ENCODE measurements at regions not wholly inside any gene's neighbourhood (a gene's known extent, or its start where the extent isn't known, plus 50 kb on each side); places are given as distances from the start of the nearest gene placed in this dataset.

DNA sequence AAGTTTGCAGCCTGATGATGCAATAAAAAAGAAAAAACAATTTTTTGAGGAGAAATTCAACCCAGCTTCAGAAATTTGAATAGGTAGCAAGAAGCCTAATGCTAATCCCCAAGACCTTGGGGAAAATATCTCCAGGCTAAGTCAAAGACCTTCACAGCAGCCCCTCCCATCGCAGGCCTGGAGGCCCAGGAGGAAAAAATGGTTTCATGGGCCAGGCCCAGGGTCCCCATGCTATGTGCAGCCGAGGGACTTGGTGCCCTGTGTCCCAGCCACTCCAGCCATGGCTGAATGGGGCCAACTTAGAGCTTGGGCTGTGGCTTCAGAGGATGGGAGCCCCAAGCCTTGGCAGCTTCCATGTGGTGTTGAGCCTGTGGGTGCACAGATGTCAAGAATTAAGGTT lies 210.3 kb downstream of the SUCLA2 start:
- Histone ChIP-seq H3K9ac (ENCODE audit: low read length) (no peak overlapping the region), H3K36me3 (ENCODE audit: control insufficient read depth, insufficient read depth, low read length) (no peaks in the 10 kb centered on the region), H3K27me3 (ENCODE audit: control insufficient read depth, insufficient read depth, low read length) (no peaks in the 10 kb centered on the region), H3K27ac (ENCODE audit: low read depth, low read length) (no peak overlapping the region), H3K4me3 (ENCODE audit: low read depth, low read length) (no peak overlapping the region), H3K9me3 (ENCODE audit: control insufficient read depth, insufficient read depth, low read depth, low read length) (peaks cover 34% of the 10 kb centered on the region), H3K4me1 (ENCODE audit: control insufficient read depth, insufficient read depth, low read length) (no peaks in the 10 kb centered on the region)

GRCh38 chr13:47788844-47789243 lies 212.2 kb downstream of the SUCLA2 start:
- Histone ChIP-seq H3K9me3 (ENCODE audit: control insufficient read depth, insufficient read depth, low read depth, low read length) (peaks cover 34% of the 10 kb centered on the region), H3K4me1 (ENCODE audit: control insufficient read depth, insufficient read depth, low read length) (no peaks in the 10 kb centered on the region)

GRCh38 chr13:47774671-47774994 lies 226.4 kb downstream of the SUCLA2 start:
- Histone ChIP-seq H3K9me3 (ENCODE audit: control insufficient read depth, insufficient read depth, low read depth, low read length) (peaks cover 4% of the 10 kb centered on the region; the same call in 1 of the 2 replicates), H3K4me3 (ENCODE audit: low read depth, low read length) (no peak overlapping the region), H3K36me3 (ENCODE audit: control insufficient read depth, insufficient read depth, low read length) (no peaks in the 10 kb centered on the region), H3K27ac (ENCODE audit: low read depth, low read length) (no peak overlapping the region), H3K9ac (ENCODE audit: low read length) (no peak overlapping the region), H3K27me3 (ENCODE audit: control insufficient read depth, insufficient read depth, low read length) (no peaks in the 10 kb centered on the region), H3K4me1 (ENCODE audit: control insufficient read depth, insufficient read depth, low read length) (peaks cover 10% of the 10 kb centered on the region)

More at GRCh38 chr13:47788844-47789243, 212.2 kb downstream of the SUCLA2 start:
- Histone ChIP-seq H3K27me3 (ENCODE audit: control insufficient read depth, insufficient read depth, low read length) (no peaks in the 10 kb centered on the region), H3K4me3 (ENCODE audit: low read depth, low read length) (no peak overlapping the region), H3K27ac (ENCODE audit: low read depth, low read length) (no peak overlapping the region), H3K9ac (ENCODE audit: low read length) (no peak overlapping the region), H3K36me3 (ENCODE audit: control insufficient read depth, insufficient read depth, low read length) (no peaks in the 10 kb centered on the region)

DNA sequence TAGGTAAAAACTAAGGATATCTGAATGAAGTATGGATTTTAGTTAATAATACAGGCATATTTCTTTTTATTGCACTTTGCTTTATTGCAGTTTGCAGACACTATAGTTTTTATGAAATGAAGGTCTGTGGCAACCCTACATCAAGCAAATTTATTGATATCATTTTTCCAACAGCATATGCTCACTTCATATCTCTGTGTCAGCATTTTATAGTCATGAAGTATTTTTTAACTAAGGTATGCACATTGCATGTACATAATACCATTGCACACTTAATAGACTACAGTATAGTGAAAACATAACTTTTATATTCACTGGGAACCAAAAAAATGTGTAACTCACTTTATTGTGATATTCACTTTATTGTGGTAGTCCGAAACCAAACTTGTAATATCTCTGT lies 236.3 kb downstream of the SUCLA2 start:
- Histone ChIP-seq H3K4me1 (ENCODE audit: control insufficient read depth, insufficient read depth, low read length) (no peaks in the 10 kb centered on the region), H3K36me3 (ENCODE audit: control insufficient read depth, insufficient read depth, low read length) (no peaks in the 10 kb centered on the region)

GRCh38 chr13:47757466-47758080 lies 243.5 kb downstream of the SUCLA2 start:
- Histone ChIP-seq H3K27ac (ENCODE audit: low read depth, low read length) (no peak overlapping the region), H3K4me3 (ENCODE audit: low read depth, low read length) (no peak overlapping the region), H3K9ac (ENCODE audit: low read length) (no peak overlapping the region), H3K36me3 (ENCODE audit: control insufficient read depth, insufficient read depth, low read length) (no peaks in the 10 kb centered on the region), H3K27me3 (ENCODE audit: control insufficient read depth, insufficient read depth, low read length) (no peaks in the 10 kb centered on the region), H3K9me3 (ENCODE audit: control insufficient read depth, insufficient read depth, low read depth, low read length) (no peaks in the 10 kb centered on the region), H3K4me1 (ENCODE audit: control insufficient read depth, insufficient read depth, low read length) (no peaks in the 10 kb centered on the region)

More for the DNA sequence above, 236.3 kb downstream of the SUCLA2 start:
- Histone ChIP-seq H3K9ac (ENCODE audit: low read length) (no peak overlapping the region), H3K4me3 (ENCODE audit: low read depth, low read length) (no peak overlapping the region), H3K9me3 (ENCODE audit: control insufficient read depth, insufficient read depth, low read depth, low read length) (no peaks in the 10 kb centered on the region), H3K27ac (ENCODE audit: low read depth, low read length) (no peak overlapping the region), H3K27me3 (ENCODE audit: control insufficient read depth, insufficient read depth, low read length) (no peaks in the 10 kb centered on the region)

GRCh38 chr13:47747901-47748300 lies 253.2 kb downstream of the SUCLA2 start:
- no peaks in the 10 kb centered on the region for H3K27me3 ChIP-seq (ENCODE audit: control insufficient read depth, insufficient read depth, low read length)
- H3K27ac ChIP-seq (ENCODE audit: low read depth, low read length): no peak overlapping the region
- H3K4me3 ChIP-seq (ENCODE audit: low read depth, low read length): no peak overlapping the region
- H3K4me1 ChIP-seq (ENCODE audit: control insufficient read depth, insufficient read depth, low read length): no peaks in the 10 kb centered on the region
- H3K36me3 ChIP-seq (ENCODE audit: control insufficient read depth, insufficient read depth, low read length): no peaks in the 10 kb centered on the region
- no peaks in the 10 kb centered on the region for H3K9me3 ChIP-seq (ENCODE audit: control insufficient read depth, insufficient read depth, low read depth, low read length)
- no peak overlapping the region for H3K9ac ChIP-seq (ENCODE audit: low read length)

GRCh38 chr13:47726394-47726793 lies 274.7 kb downstream of the SUCLA2 start:
- H3K4me1 ChIP-seq (ENCODE audit: control insufficient read depth, insufficient read depth, low read length): no peaks in the 10 kb centered on the region
- no peak overlapping the region for H3K4me3 ChIP-seq (ENCODE audit: low read depth, low read length)
- H3K36me3 ChIP-seq (ENCODE audit: control insufficient read depth, insufficient read depth, low read length): no peaks in the 10 kb centered on the region
- no peak overlapping the region for H3K27ac ChIP-seq (ENCODE audit: low read depth, low read length)
- H3K9ac ChIP-seq (ENCODE audit: low read length): no peak overlapping the region
- H3K9me3 ChIP-seq (ENCODE audit: control insufficient read depth, insufficient read depth, low read depth, low read length): no peaks in the 10 kb centered on the region
- H3K27me3 ChIP-seq (ENCODE audit: control insufficient read depth, insufficient read depth, low read length): no peaks in the 10 kb centered on the region

DNA sequence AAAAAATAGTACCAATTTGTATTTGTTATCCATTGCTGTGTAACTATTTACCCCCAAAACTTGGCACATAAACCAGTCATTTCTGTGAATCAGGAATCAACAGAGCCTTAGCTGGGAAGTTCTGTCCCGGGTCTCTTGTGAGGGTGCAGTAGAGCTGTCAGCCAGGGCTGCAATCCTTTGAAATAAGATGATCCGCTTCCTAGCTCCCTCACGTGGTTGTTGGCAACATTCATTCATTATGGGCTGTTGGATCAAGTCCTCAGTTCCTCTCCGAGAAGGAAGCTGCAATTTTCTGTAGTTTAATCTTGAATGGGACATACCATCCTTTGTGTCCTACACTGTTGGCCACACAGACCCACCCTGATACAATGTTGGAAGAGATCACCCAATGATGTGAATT lies 277.2 kb downstream of the SUCLA2 start:
- no peaks in the 10 kb centered on the region for H3K36me3 ChIP-seq (ENCODE audit: control insufficient read depth, insufficient read depth, low read length)
- H3K9me3 ChIP-seq (ENCODE audit: control insufficient read depth, insufficient read depth, low read depth, low read length): no peaks in the 10 kb centered on the region
- H3K27me3 ChIP-seq (ENCODE audit: control insufficient read depth, insufficient read depth, low read length): no peaks in the 10 kb centered on the region
- no peak overlapping the region for H3K27ac ChIP-seq (ENCODE audit: low read depth, low read length)
- no peaks in the 10 kb centered on the region for H3K4me1 ChIP-seq (ENCODE audit: control insufficient read depth, insufficient read depth, low read length)
- no peak overlapping the region for H3K4me3 ChIP-seq (ENCODE audit: low read depth, low read length)
- no peak overlapping the region for H3K9ac ChIP-seq (ENCODE audit: low read length)

- H3K36me3 ChIP-seq (ENCODE audit: control insufficient read depth, insufficient read depth, low read length): no peaks in the 10 kb centered on the region
- no peaks in the 10 kb centered on the region for H3K27me3 ChIP-seq (ENCODE audit: control insufficient read depth, insufficient read depth, low read length)
- no peak overlapping the region for H3K4me3 ChIP-seq (ENCODE audit: low read depth, low read length)
- no peak overlapping the region for H3K27ac ChIP-seq (ENCODE audit: low read depth, low read length)
- no peaks in the 10 kb centered on the region for H3K9me3 ChIP-seq (ENCODE audit: control insufficient read depth, insufficient read depth, low read depth, low read length)
- no peak overlapping the region for H3K9ac ChIP-seq (ENCODE audit: low read length)
- H3K4me1 ChIP-seq (ENCODE audit: control insufficient read depth, insufficient read depth, low read length): no peaks in the 10 kb centered on the region
Observed at GRCh38 chr13:47719164-47719563, 281.9 kb downstream of the SUCLA2 start.

DNA sequence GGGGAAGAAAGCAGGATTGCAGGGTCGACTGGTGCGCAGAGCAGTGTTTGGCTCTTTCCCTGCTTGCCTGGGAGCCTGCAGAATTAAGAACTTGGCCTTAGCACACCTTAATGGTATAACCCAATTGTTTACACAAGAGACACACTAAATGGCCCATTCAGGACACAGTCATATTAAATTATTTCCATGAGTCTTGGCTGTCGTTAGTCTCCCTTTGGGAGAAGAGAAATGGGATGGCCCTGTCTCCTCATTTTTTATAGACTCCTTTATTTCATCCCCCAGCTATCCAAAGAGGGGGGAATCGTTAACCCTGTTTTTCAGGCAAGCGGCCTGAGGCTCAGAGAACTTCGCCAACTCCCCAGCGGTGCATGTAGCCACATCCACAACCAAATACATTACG lies 282.5 kb downstream of the SUCLA2 start:
- Histone ChIP-seq H3K36me3 (ENCODE audit: control insufficient read depth, insufficient read depth, low read length) (no peaks in the 10 kb centered on the region), H3K9ac (ENCODE audit: low read length) (no peak overlapping the region), H3K9me3 (ENCODE audit: control insufficient read depth, insufficient read depth, low read depth, low read length) (no peaks in the 10 kb centered on the region), H3K27ac (ENCODE audit: low read depth, low read length) (no peak overlapping the region), H3K4me3 (ENCODE audit: low read depth, low read length) (no peak overlapping the region), H3K4me1 (ENCODE audit: control insufficient read depth, insufficient read depth, low read length) (no peaks in the 10 kb centered on the region), H3K27me3 (ENCODE audit: control insufficient read depth, insufficient read depth, low read length) (no peaks in the 10 kb centered on the region)

- Histone ChIP-seq H3K4me1 (ENCODE audit: control insufficient read depth, insufficient read depth, low read length) (no peaks in the 10 kb centered on the region), H3K4me3 (ENCODE audit: low read depth, low read length) (no peak overlapping the region), H3K27me3 (ENCODE audit: control insufficient read depth, insufficient read depth, low read length) (no peaks in the 10 kb centered on the region), H3K27ac (ENCODE audit: low read depth, low read length) (no peak overlapping the region), H3K9me3 (ENCODE audit: control insufficient read depth, insufficient read depth, low read depth, low read length) (0 out of 2 replicates have a peak, but pooled peaks cover 8% of the 10 kb centered on the region), H3K9ac (ENCODE audit: low read length) (no peak overlapping the region), H3K36me3 (ENCODE audit: control insufficient read depth, insufficient read depth, low read length) (no peaks in the 10 kb centered on the region)
Observed at GRCh38 chr13:47708386-47708785, 292.7 kb downstream of the SUCLA2 start.

GRCh38 chr13:47707414-47707813 lies 293.7 kb downstream of the SUCLA2 start:
- H3K27ac ChIP-seq (ENCODE audit: low read depth, low read length): no peak overlapping the region
- H3K27me3 ChIP-seq (ENCODE audit: control insufficient read depth, insufficient read depth, low read length): no peaks in the 10 kb centered on the region
- H3K36me3 ChIP-seq (ENCODE audit: control insufficient read depth, insufficient read depth, low read length): no peaks in the 10 kb centered on the region
- H3K4me1 ChIP-seq (ENCODE audit: control insufficient read depth, insufficient read depth, low read length): no peaks in the 10 kb centered on the region
- 0 out of 2 replicates have a peak, but pooled peaks cover 8% of the 10 kb centered on the region for H3K9me3 ChIP-seq (ENCODE audit: control insufficient read depth, insufficient read depth, low read depth, low read length)
- no peak overlapping the region for H3K4me3 ChIP-seq (ENCODE audit: low read depth, low read length)
- H3K9ac ChIP-seq (ENCODE audit: low read length): no peak overlapping the region

Measured in HUES6 (cell line).